ENCODE measurements at regions not wholly inside any gene's neighbourhood (a gene's known extent, or its start where the extent isn't known, plus 50 kb on each side); places are given as distances from the start of the nearest gene placed in this dataset.

- Histone ChIP-seq H3K36me3 (ENCODE audit: insufficient read depth) (no peaks in the 10 kb centered on the region), H3K27me3 (ENCODE audit: insufficient read depth, low read depth) (no peaks in the 10 kb centered on the region), H3K9ac (no peak overlapping the region), H3K4me2 (no peak overlapping the region), H3K27ac (no peak overlapping the region), H3K4me1 (ENCODE audit: low read depth, poor library complexity, severe bottlenecking) (peaks cover 9% of the 10 kb centered on the region), H4K20me1 (ENCODE audit: insufficient read depth) (no peaks in the 10 kb centered on the region), H2AFZ (ENCODE audit: low read depth) (no peak overlapping the region), H3K79me2 (ENCODE audit: insufficient read depth, low read depth) (no peaks in the 10 kb centered on the region), H3K4me3 (IDR thresholded peaks at IDR 0.05; ENCODE audit: insufficient read depth, low read depth, low read length) (no peak overlapping the region)
- TF ChIP-seq CTCF (conservative IDR thresholded peaks at IDR 0.05; ENCODE audit: low read depth, low read length), result no peak
Observed at GRCh38 chr22:33109514-33110430, 51.6 kb upstream of the SYN3 start.

- H3K4me3 ChIP-seq (IDR thresholded peaks at IDR 0.05; ENCODE audit: insufficient read depth, low read depth, low read length), result no peak overlapping the region
- no peak overlapping the region for H3K27ac ChIP-seq
- no peaks in the 10 kb centered on the region for H4K20me1 ChIP-seq (ENCODE audit: insufficient read depth)
- no peaks in the 10 kb centered on the region for H3K27me3 ChIP-seq (ENCODE audit: insufficient read depth, low read depth)
- no peaks in the 10 kb centered on the region for H3K79me2 ChIP-seq (ENCODE audit: insufficient read depth, low read depth)
- H3K9ac ChIP-seq, result no peak overlapping the region
- TF ChIP-seq CTCF (conservative IDR thresholded peaks at IDR 0.05; ENCODE audit: low read depth, low read length), result no peak
- H2AFZ ChIP-seq (ENCODE audit: low read depth), result no peak overlapping the region
- H3K4me2 ChIP-seq, result no peak overlapping the region
- H3K4me1 ChIP-seq (ENCODE audit: low read depth, poor library complexity, severe bottlenecking), result peaks cover 9% of the 10 kb centered on the region
- H3K36me3 ChIP-seq (ENCODE audit: insufficient read depth), result no peaks in the 10 kb centered on the region
Observed at GRCh38 chr22:33108037-33108436, 49.9 kb upstream of the SYN3 start.

Measured in KMS-11 (cell line).